ENCODE measurements at regions not wholly inside any gene's neighbourhood (a gene's known extent, or its start where the extent isn't known, plus 50 kb on each side); places are given as distances from the start of the nearest gene placed in this dataset.

GRCh38 chr13:31880851-31881494 is 141.6 kb downstream of the RXFP2 start:
- Mint-ChIP-seq H3K4me1 (peaks cover 0 to 6% (median 1%) of the 10 kb centered on the region in 3 donors), H3K36me3 (no peaks in the 10 kb centered on the region), H3K4me3 (no peak overlapping the region), H3K27me3 (no peaks in the 10 kb centered on the region), H3K9me3 (no peaks in the 10 kb centered on the region), H3K27ac (no peak overlapping the region)
- ATAC-seq (ENCODE audit: low read depth in 2 of 2) (no peak), DNase-seq (no peak)

GRCh38 chr13:31881495-31881882 is 142.2 kb downstream of the RXFP2 start:
- no peak for DNase-seq
- ATAC-seq (ENCODE audit: low read depth in 2 of 2), result no peak
- Mint-ChIP-seq H3K27me3 (no peaks in the 10 kb centered on the region), H3K36me3 (no peaks in the 10 kb centered on the region), H3K4me3 (no peak overlapping the region), H3K9me3 (no peaks in the 10 kb centered on the region), H3K4me1 (peaks cover 0 to 8% (median 1%) of the 10 kb centered on the region in 3 donors), H3K27ac (no peak overlapping the region)

GRCh38 chr13:31882794-31883193 is 143.5 kb downstream of the RXFP2 start:
- peak overlapping the region in 1 of 8 donors; percentile 16 for H3K4me3 Mint-ChIP-seq
- DNase-seq (peak; percentile 5), ATAC-seq (ENCODE audit: low read depth in 2 of 2) (peak; percentile 21 to 45)
- peak overlapping the region in 2 of 6 donors; percentile 54 to 63 for H3K27ac Mint-ChIP-seq
- peaks cover 0 to 13% (median 1%) of the 10 kb centered on the region in 3 donors for H3K4me1 Mint-ChIP-seq
- no peaks in the 10 kb centered on the region for H3K9me3 Mint-ChIP-seq
- H3K27me3 Mint-ChIP-seq, result no peaks in the 10 kb centered on the region
- no peaks in the 10 kb centered on the region for H3K36me3 Mint-ChIP-seq

GRCh38 chr13:31884556-31884955 is 145.2 kb downstream of the RXFP2 start:
- H3K36me3 Mint-ChIP-seq, result no peaks in the 10 kb centered on the region
- no peak for DNase-seq
- H3K4me1 Mint-ChIP-seq, result peaks cover 0 to 13% (median 1%) of the 10 kb centered on the region in 3 donors
- H3K27ac Mint-ChIP-seq, result no peak overlapping the region
- no peaks in the 10 kb centered on the region for H3K27me3 Mint-ChIP-seq
- ATAC-seq (ENCODE audit: low read depth in 2 of 2), result no peak
- H3K4me3 Mint-ChIP-seq, result no peak overlapping the region
- H3K9me3 Mint-ChIP-seq, result no peaks in the 10 kb centered on the region

GRCh38 chr13:31885994-31886393 is 145.6 kb upstream of the FRY start:
- no peaks in the 10 kb centered on the region for H3K27me3 Mint-ChIP-seq
- no peaks in the 10 kb centered on the region for H3K36me3 Mint-ChIP-seq
- no peak for DNase-seq
- ATAC-seq (ENCODE audit: low read depth in 2 of 2), result no peak
- peak overlapping the region in 1 of 6 donors; percentile 58 for H3K27ac Mint-ChIP-seq
- peak overlapping the region in 1 of 8 donors; percentile 10 for H3K4me3 Mint-ChIP-seq
- peaks cover 0 to 13% (median 1%) of the 10 kb centered on the region in 3 donors for H3K4me1 Mint-ChIP-seq
- no peaks in the 10 kb centered on the region for H3K9me3 Mint-ChIP-seq

GRCh38 chr13:31887286-31887685 is 144.3 kb upstream of the FRY start:
- ATAC-seq (ENCODE audit: low read depth in 2 of 2) (no peak), DNase-seq (no peak)
- Mint-ChIP-seq H3K4me3 (no peak overlapping the region), H3K27me3 (no peaks in the 10 kb centered on the region), H3K9me3 (no peaks in the 10 kb centered on the region), H3K4me1 (peaks cover 0 to 13% (median 1%) of the 10 kb centered on the region in 3 donors), H3K27ac (no peak overlapping the region), H3K36me3 (no peaks in the 10 kb centered on the region)

- DNase-seq (no peak), ATAC-seq (ENCODE audit: low read depth in 2 of 2) (no peak)
- no peaks in the 10 kb centered on the region for H3K27me3 Mint-ChIP-seq
- H3K27ac Mint-ChIP-seq, result no peak overlapping the region
- no peak overlapping the region for H3K4me3 Mint-ChIP-seq
- no peaks in the 10 kb centered on the region for H3K36me3 Mint-ChIP-seq
- H3K9me3 Mint-ChIP-seq, result no peaks in the 10 kb centered on the region
- H3K4me1 Mint-ChIP-seq, result peaks cover 0 to 12% (median 1%) of the 10 kb centered on the region in 3 donors
Measured at GRCh38 chr13:31890946-31891345, 140.6 kb upstream of the FRY start.

- Mint-ChIP-seq H3K4me1 (peaks cover 0 to 13% (median 6%) of the 10 kb centered on the region in 3 donors), H3K9me3 (no peaks in the 10 kb centered on the region), H3K36me3 (no peaks in the 10 kb centered on the region), H3K27ac (no peak overlapping the region), H3K4me3 (no peak overlapping the region), H3K27me3 (no peaks in the 10 kb centered on the region)
- ATAC-seq (ENCODE audit: low read depth in 2 of 2), result no peak
- DNase-seq, result no peak
Measured at GRCh38 chr13:31891472-31891871, 140.1 kb upstream of the FRY start.

GRCh38 chr13:31894931-31895330 is 136.6 kb upstream of the FRY start:
- peaks cover 0 to 22% (median 10%) of the 10 kb centered on the region in 3 donors for H3K4me1 Mint-ChIP-seq
- no peaks in the 10 kb centered on the region for H3K9me3 Mint-ChIP-seq
- no peak overlapping the region for H3K4me3 Mint-ChIP-seq
- H3K36me3 Mint-ChIP-seq, result no peaks in the 10 kb centered on the region
- DNase-seq (no peak), ATAC-seq (ENCODE audit: low read depth in 2 of 2) (no peak)
- no peaks in the 10 kb centered on the region for H3K27me3 Mint-ChIP-seq
- no peak overlapping the region for H3K27ac Mint-ChIP-seq

- H3K4me3 Mint-ChIP-seq, result peak overlapping the region in 1 of 8 donors; percentile 36
- DNase-seq (no peak), ATAC-seq (ENCODE audit: low read depth in 2 of 2) (no peak)
- peaks cover 0 to 1% (median 0%) of the 10 kb centered on the region in 7 donors for H3K9me3 Mint-ChIP-seq
- no peaks in the 10 kb centered on the region for H3K36me3 Mint-ChIP-seq
- H3K27me3 Mint-ChIP-seq, result no peaks in the 10 kb centered on the region
- H3K27ac Mint-ChIP-seq, result no peak overlapping the region
- peaks cover 0 to 22% (median 10%) of the 10 kb centered on the region in 3 donors for H3K4me1 Mint-ChIP-seq
Measured at GRCh38 chr13:31895691-31896090, 135.9 kb upstream of the FRY start.

GRCh38 chr13:31896427-31896826 is 135.1 kb upstream of the FRY start:
- Mint-ChIP-seq H3K27ac (peak overlapping the region in 2 of 6 donors; percentile 36 to 69), H3K4me3 (peak overlapping the region in 4 of 8 donors; percentile 6 to 59 (median 52)), H3K27me3 (no peaks in the 10 kb centered on the region), H3K4me1 (peaks cover 0 to 22% (median 10%) of the 10 kb centered on the region in 3 donors), H3K9me3 (peaks cover 0 to 4% (median 0%) of the 10 kb centered on the region in 7 donors), H3K36me3 (no peaks in the 10 kb centered on the region)
- ATAC-seq (ENCODE audit: low read depth in 2 of 2), result peak in 1 of 2 donors; percentile 45
- no peak for DNase-seq

GRCh38 chr13:31898378-31899071 is 133.0 kb upstream of the FRY start:
- no peak for DNase-seq
- H3K4me1 Mint-ChIP-seq, result peaks cover 0 to 22% (median 10%) of the 10 kb centered on the region in 3 donors
- no peaks in the 10 kb centered on the region for H3K27me3 Mint-ChIP-seq
- no peaks in the 10 kb centered on the region for H3K36me3 Mint-ChIP-seq
- H3K27ac Mint-ChIP-seq, result peak overlapping the region in 1 of 6 donors; percentile 45
- H3K9me3 Mint-ChIP-seq, result peaks cover 0 to 4% (median 0%) of the 10 kb centered on the region in 7 donors
- no peak overlapping the region for H3K4me3 Mint-ChIP-seq
- no peak for ATAC-seq (ENCODE audit: low read depth in 2 of 2)

- ATAC-seq (ENCODE audit: low read depth in 2 of 2) (no peak), DNase-seq (no peak)
- Mint-ChIP-seq H3K4me1 (peaks cover 0 to 13% (median 2%) of the 10 kb centered on the region in 3 donors), H3K36me3 (no peaks in the 10 kb centered on the region), H3K9me3 (peaks cover 0 to 4% (median 0%) of the 10 kb centered on the region in 7 donors), H3K27me3 (no peaks in the 10 kb centered on the region), H3K4me3 (no peak overlapping the region), H3K27ac (no peak overlapping the region)
Measured at GRCh38 chr13:31901985-31902384, 129.6 kb upstream of the FRY start.

All from naive B cell (primary cell).